ENCODE measurements at regions not wholly inside any gene's neighbourhood (a gene's known extent, or its start where the extent isn't known, plus 50 kb on each side); places are given as distances from the start of the nearest gene placed in this dataset.

DNA sequence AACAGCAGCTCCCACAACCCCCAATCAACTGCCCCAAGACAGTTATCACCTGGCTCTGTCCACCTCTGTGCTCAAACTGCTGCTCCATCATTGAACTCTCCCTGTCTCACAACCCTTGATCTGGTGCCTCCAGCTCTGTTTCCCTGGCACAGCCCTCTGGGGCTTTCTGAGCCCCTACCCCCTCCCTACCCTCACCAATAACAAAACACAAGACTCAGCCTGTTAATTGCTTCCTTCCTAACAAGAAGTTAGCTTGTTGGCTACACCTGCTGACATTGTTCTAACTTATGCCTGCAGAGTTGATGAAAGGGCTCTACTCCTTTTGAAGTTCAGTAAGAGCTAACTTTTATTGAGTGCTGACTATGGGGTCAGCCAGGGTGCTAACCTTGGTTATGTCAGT lies 99.4 kb upstream of the FNDC3A start:
- FAIRE-seq, result no peak
- no peak overlapping the region for H3K4me2 ChIP-seq (ENCODE audit: insufficient read depth, low read length)
- ChIA-PET CTCF (ENCODE audit: low intra/inter-chr PET ratio) (no interaction called here), POLR2A (no interaction called here)
- H3K4me3 ChIP-seq, result no peak overlapping the region
- H3K36me3 ChIP-seq (ENCODE audit: control insufficient read depth, insufficient read depth, low read length), result no peaks in the 10 kb centered on the region
- H3K27me3 ChIP-seq (ENCODE audit: control insufficient read depth in 2 of 2, insufficient read depth in 2 of 2, low read length in 2 of 2), result peaks cover 0 to 2% of the 10 kb centered on the region in 2 experiments; a peak in 2 of 5 replicates
- no peak for DNase-seq (ENCODE audit: extremely low read depth in 1 of 4, low spot score in 3 of 4)
- in situ Hi-C loops (cut with MboI), result no loop called here
- no peak overlapping the region for H3K9ac ChIP-seq (ENCODE audit: insufficient read depth in 1 of 2, low read depth in 2 of 2, low read length in 2 of 2)
- H4K20me1 ChIP-seq (replicated peaks; ENCODE audit: control insufficient read depth, insufficient read depth, low read length), result no peaks in the 10 kb centered on the region
- intact Hi-C loops (cut with micrococcal nuclease), result no loop called here
- H3K4me1 ChIP-seq (replicated peaks in 1 of 2; ENCODE audit: control insufficient read depth in 2 of 2, insufficient read depth in 2 of 2, low read length in 2 of 2), result no peaks in the 10 kb centered on the region
- BruUV-seq (replicated peaks), result no TSS peak
- no peaks in the 10 kb centered on the region for H3K9me1 ChIP-seq (ENCODE audit: control insufficient read depth, insufficient read depth, low read length)
- no peaks in the 10 kb centered on the region for H3K9me3 ChIP-seq (replicated peaks; ENCODE audit: control insufficient read depth, insufficient read depth, low read depth, low read length)
- ATAC-seq, result no peak
- no peaks in the 10 kb centered on the region for H3K79me2 ChIP-seq (ENCODE audit: control insufficient read depth, insufficient read depth, low read length)
- H3K27ac ChIP-seq (ENCODE audit: extremely low read depth, low read depth, low read length), result no peak overlapping the region
- H2AFZ ChIP-seq (ENCODE audit: low read depth, low read length), result no peak overlapping the region
- no peak for TF ChIP-seq CHD2 (IDR thresholded peaks at IDR 0.05; ENCODE audit: low read depth, low read length)

DNA sequence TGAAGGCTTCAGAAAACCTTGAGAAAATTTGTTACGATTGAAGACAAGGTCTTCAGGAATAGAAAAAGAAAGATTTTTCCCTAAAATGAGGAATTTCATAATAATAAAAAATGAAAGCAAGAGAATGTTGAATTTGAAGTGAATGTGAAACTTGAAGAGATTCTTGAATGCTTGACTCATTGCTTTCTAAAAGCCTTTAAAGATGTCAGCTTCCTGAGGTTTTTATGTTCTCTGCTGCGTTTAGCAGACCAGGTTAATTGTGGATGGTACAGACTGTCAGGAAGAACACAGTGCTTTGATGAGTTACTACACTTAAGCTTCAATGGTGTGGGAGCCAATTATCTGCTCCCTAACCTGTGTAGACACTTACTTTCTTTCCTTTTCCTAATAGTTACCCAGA lies 96.3 kb upstream of the FNDC3A start:
- Histone ChIP-seq H3K36me3 (ENCODE audit: control insufficient read depth, insufficient read depth, low read length) (no peaks in the 10 kb centered on the region), H3K9ac (ENCODE audit: insufficient read depth in 1 of 2, low read depth in 2 of 2, low read length in 2 of 2) (no peak overlapping the region), H3K9me1 (ENCODE audit: control insufficient read depth, insufficient read depth, low read length) (no peaks in the 10 kb centered on the region), H3K4me1 (replicated peaks in 1 of 2; ENCODE audit: control insufficient read depth in 2 of 2, insufficient read depth in 2 of 2, low read length in 2 of 2) (no peaks in the 10 kb centered on the region), H3K4me3 (no peak overlapping the region), H3K27ac (ENCODE audit: extremely low read depth, low read depth, low read length) (no peak overlapping the region), H2AFZ (ENCODE audit: low read depth, low read length) (no peak overlapping the region), H4K20me1 (replicated peaks; ENCODE audit: control insufficient read depth, insufficient read depth, low read length) (no peaks in the 10 kb centered on the region), H3K79me2 (ENCODE audit: control insufficient read depth, insufficient read depth, low read length) (no peaks in the 10 kb centered on the region), H3K27me3 (ENCODE audit: control insufficient read depth in 2 of 2, insufficient read depth in 2 of 2, low read length in 2 of 2) (peaks cover 0 to 2% of the 10 kb centered on the region in 2 experiments; a peak in 2 of 5 replicates), H3K9me3 (replicated peaks; ENCODE audit: control insufficient read depth, insufficient read depth, low read depth, low read length) (no peaks in the 10 kb centered on the region), H3K4me2 (ENCODE audit: insufficient read depth, low read length) (no peak overlapping the region)
- no peak for FAIRE-seq
- in situ Hi-C loops (cut with MboI), result no loop called here
- DNase-seq (ENCODE audit: extremely low read depth in 1 of 4, low spot score in 3 of 4), result no peak
- ATAC-seq, result no peak
- no TSS peak for BruUV-seq (replicated peaks)
- intact Hi-C loops (cut with micrococcal nuclease), result no loop called here
- WGBS (ENCODE audit: insufficient coverage, low coverage, missing lambda C conversion rate), result 0% methylated on average over 2 of the region's 2 CpGs
- CTCF ChIA-PET (ENCODE audit: low intra/inter-chr PET ratio), result no interaction called here
- POLR2A ChIA-PET, result no interaction called here
- no peak for TF ChIP-seq ZNF253 (CRISPR knock-in tag; conservative IDR thresholded peaks at IDR 0.05)
- TF ChIP-seq, protein P1, sequence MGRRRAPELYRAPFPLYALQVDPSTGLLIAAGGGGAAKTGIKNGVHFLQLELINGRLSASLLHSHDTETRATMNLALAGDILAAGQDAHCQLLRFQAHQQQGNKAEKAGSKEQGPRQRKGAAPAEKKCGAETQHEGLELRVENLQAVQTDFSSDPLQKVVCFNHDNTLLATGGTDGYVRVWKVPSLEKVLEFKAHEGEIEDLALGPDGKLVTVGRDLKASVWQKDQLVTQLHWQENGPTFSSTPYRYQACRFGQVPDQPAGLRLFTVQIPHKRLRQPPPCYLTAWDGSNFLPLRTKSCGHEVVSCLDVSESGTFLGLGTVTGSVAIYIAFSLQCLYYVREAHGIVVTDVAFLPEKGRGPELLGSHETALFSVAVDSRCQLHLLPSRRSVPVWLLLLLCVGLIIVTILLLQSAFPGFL (CRISPR knock-in tag; IDR thresholded peaks at IDR 0.05), result no peak
- no peak for TF ChIP-seq CEBPZ (IDR thresholded peaks at IDR 0.05; ENCODE audit: borderline replicate concordance, low read depth, low read length)
- TF ChIP-seq MAZ (CRISPR knock-in tag; conservative IDR thresholded peaks at IDR 0.05 in 1 of 2, IDR thresholded peaks at IDR 0.05 in 1 of 2), result no peak
- TF ChIP-seq SIRT6 (IDR thresholded peaks at IDR 0.05; ENCODE audit: low read depth, low read length), result no peak
- no peak for TF ChIP-seq ZNF609 (CRISPR knock-in tag; IDR thresholded peaks at IDR 0.05; ENCODE audit: borderline replicate concordance)

Data from K562 (cell line).